IgD-negative memory B cell (primary cell): ENCODE measurements at regions not wholly inside any gene's neighbourhood (a gene's known extent, or its start where the extent isn't known, plus 50 kb on each side); places are given as distances from the start of the nearest gene placed in this dataset.

Experiments used
- H3K27ac Mint-ChIP-seq, 3 donors: one replicate each; pipeline ENCODE4 v1.8.0; 2020 to 2022; ENCODE audit warnings: mild to moderate bottlenecking in 3 of 3, mixed read lengths in 3 of 3, moderate library complexity in 1 of 3
- H3K27me3 Mint-ChIP-seq: one replicate; pipeline ENCODE4 v1.8.0; 2021; ENCODE audit warnings: mixed read lengths
- H3K36me3 Mint-ChIP-seq: one replicate; pipeline ENCODE4 v1.8.0; 2020; ENCODE audit warnings: mild to moderate bottlenecking, mixed read lengths
- H3K4me1 Mint-ChIP-seq, 3 donors: one replicate each; pipeline ENCODE4 v1.8.0; 2020 to 2022; ENCODE audit warnings: mixed read lengths in 3 of 3, mild to moderate bottlenecking in 1 of 3
- H3K4me3 Mint-ChIP-seq, 4 donors: one replicate each; pipeline ENCODE4 v1.8.0; 2020 to 2022; ENCODE audit warnings: mild to moderate bottlenecking in 4 of 4, mixed read lengths in 4 of 4, moderate library complexity in 3 of 4
- H3K9me3 Mint-ChIP-seq, 3 donors: one replicate each; pipeline ENCODE4 v1.8.0; 2020 to 2021; ENCODE audit warnings: mixed read lengths in 3 of 3, mild to moderate bottlenecking in 1 of 3

DNA sequence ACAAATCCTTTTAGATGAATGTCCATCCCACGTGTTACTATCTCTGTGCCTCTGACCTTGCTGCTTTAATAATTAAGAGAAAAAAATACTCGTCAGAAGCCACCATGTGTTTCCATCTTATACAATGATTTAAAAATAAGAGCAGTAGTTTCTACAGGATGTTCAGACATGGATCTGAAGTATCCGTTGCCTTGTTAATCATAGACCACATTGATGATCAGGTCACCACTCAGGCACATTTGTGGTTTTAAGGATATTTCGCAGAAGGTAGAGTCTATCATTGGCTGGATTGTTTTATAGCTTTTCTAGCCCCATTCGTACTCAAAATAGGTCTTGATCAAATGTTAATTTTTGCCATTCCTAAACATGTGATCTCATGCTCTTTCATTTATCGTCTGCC lies 710.0 kb upstream of the ARGLU1 start:
- Mint-ChIP-seq H3K4me1 (no peaks in the 10 kb centered on the region), H3K27me3 (no peaks in the 10 kb centered on the region), H3K36me3 (no peaks in the 10 kb centered on the region), H3K27ac (no peak overlapping the region), H3K9me3 (peaks cover 6 to 12% (median 10%) of the 10 kb centered on the region in 3 donors), H3K4me3 (no peak overlapping the region)

GRCh38 chr13:107276936-107277335 lies 709.0 kb upstream of the ARGLU1 start:
- Mint-ChIP-seq H3K27me3 (no peaks in the 10 kb centered on the region), H3K4me3 (no peak overlapping the region), H3K27ac (no peak overlapping the region), H3K9me3 (peaks cover 6 to 12% (median 10%) of the 10 kb centered on the region in 3 donors), H3K36me3 (no peaks in the 10 kb centered on the region), H3K4me1 (no peaks in the 10 kb centered on the region)

- no peaks in the 10 kb centered on the region for H3K4me1 Mint-ChIP-seq
- H3K9me3 Mint-ChIP-seq, result peaks cover 2 to 13% (median 8%) of the 10 kb centered on the region in 3 donors
- no peaks in the 10 kb centered on the region for H3K36me3 Mint-ChIP-seq
- H3K27me3 Mint-ChIP-seq, result no peaks in the 10 kb centered on the region
- H3K4me3 Mint-ChIP-seq, result no peak overlapping the region
- H3K27ac Mint-ChIP-seq, result no peak overlapping the region
These were observed 708.1 kb upstream of the ARGLU1 start for GRCh38 chr13:107275945-107276614.

GRCh38 chr13:107275312-107275711 lies 707.4 kb upstream of the ARGLU1 start:
- Mint-ChIP-seq H3K27ac (no peak overlapping the region), H3K9me3 (peaks cover 2 to 11% (median 9%) of the 10 kb centered on the region in 3 donors), H3K4me3 (no peak overlapping the region), H3K36me3 (no peaks in the 10 kb centered on the region), H3K27me3 (no peaks in the 10 kb centered on the region), H3K4me1 (no peaks in the 10 kb centered on the region)

- Mint-ChIP-seq H3K27ac (no peak overlapping the region), H3K4me3 (no peak overlapping the region), H3K36me3 (no peaks in the 10 kb centered on the region), H3K9me3 (peaks cover 6 to 16% (median 7%) of the 10 kb centered on the region in 3 donors), H3K4me1 (no peaks in the 10 kb centered on the region), H3K27me3 (no peaks in the 10 kb centered on the region)
These were observed 703.3 kb upstream of the ARGLU1 start for GRCh38 chr13:107271227-107271626.

DNA sequence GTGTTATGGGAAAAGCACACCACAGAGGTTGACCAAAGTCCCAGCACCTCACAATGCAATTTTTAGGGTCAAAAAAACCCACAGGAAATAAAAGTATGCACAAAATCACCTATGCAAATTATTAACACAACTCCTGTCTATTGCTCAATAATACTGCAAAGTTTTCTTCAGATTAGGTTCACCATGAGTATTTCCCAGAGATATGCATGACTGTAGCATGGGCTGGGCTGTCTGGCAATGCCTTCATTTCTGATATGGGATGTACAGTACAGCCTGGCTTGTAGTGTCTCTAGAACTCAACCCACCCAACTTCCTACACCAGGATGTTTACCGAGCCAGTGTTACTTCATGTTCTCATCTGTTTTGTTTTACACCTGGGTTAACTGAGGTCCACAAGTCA lies 698.7 kb upstream of the ARGLU1 start:
- H3K9me3 Mint-ChIP-seq, result peaks cover 4 to 12% (median 6%) of the 10 kb centered on the region in 3 donors
- H3K4me1 Mint-ChIP-seq, result no peaks in the 10 kb centered on the region
- H3K27me3 Mint-ChIP-seq, result no peaks in the 10 kb centered on the region
- H3K4me3 Mint-ChIP-seq, result no peak overlapping the region
- H3K27ac Mint-ChIP-seq, result no peak overlapping the region
- no peaks in the 10 kb centered on the region for H3K36me3 Mint-ChIP-seq

DNA sequence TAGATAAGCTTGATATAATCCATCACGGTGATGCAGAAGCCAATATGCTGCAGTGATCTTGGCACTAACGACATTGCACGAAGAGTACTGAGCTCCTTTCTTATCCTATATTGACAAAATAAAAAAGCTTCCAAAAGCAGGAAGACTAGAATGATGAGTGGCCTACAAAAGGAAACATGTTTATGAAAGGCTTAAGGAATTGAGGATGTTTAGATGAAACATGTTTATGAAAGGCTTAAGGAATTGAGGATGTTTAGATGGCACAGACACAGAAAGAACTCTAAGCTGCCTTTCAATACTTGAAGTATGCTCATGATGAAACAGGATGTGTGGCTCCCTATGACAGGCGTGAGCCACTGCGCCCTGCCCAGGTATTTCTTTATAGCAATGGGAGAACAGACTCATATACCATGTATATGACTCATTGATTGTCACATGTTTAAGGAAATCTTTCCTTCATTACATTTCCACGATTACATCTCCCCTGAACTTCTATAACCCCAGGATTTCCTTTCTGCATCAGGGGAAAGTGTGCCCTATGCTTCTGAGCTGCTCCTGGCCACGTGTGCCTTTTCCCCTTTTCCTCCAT lies 690.8 kb upstream of the ARGLU1 start:
- peaks cover 0 to 6% (median under 1%) of the 10 kb centered on the region in 3 donors for H3K9me3 Mint-ChIP-seq
- H3K27ac Mint-ChIP-seq, result no peak overlapping the region
- peak overlapping the region in 1 of 4 donors; percentile 20 for H3K4me3 Mint-ChIP-seq
- no peaks in the 10 kb centered on the region for H3K36me3 Mint-ChIP-seq
- H3K4me1 Mint-ChIP-seq, result no peaks in the 10 kb centered on the region
- H3K27me3 Mint-ChIP-seq, result no peaks in the 10 kb centered on the region

DNA sequence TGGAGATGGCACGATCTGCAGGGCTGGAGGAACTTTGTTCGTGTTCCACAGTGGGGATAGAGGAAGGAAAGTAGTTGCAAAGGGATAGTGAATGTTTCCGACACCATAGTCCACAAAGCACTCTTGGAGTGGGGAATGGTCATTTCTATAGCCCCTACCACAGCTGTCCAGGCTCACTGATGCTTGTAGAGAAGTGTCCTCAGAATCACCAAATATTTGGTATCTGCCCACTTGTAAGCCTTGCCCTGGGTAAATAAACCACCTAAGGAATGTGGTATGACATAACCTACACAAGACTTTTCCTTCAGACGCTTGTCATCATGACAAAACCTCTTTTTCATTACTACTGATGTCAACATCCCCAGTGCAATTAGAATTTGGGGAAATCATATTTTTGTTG lies 686.5 kb upstream of the ARGLU1 start:
- Mint-ChIP-seq H3K4me1 (no peaks in the 10 kb centered on the region), H3K27ac (no peak overlapping the region), H3K36me3 (no peaks in the 10 kb centered on the region), H3K27me3 (peaks cover 1% of the 10 kb centered on the region), H3K4me3 (no peak overlapping the region), H3K9me3 (peaks cover 0 to 6% (median 1%) of the 10 kb centered on the region in 3 donors)

- H3K4me1 Mint-ChIP-seq, result no peaks in the 10 kb centered on the region
- no peak overlapping the region for H3K4me3 Mint-ChIP-seq
- H3K27me3 Mint-ChIP-seq, result peaks cover 1% of the 10 kb centered on the region
- H3K27ac Mint-ChIP-seq, result no peak overlapping the region
- H3K9me3 Mint-ChIP-seq, result peaks cover 0 to 6% (median 1%) of the 10 kb centered on the region in 3 donors
- no peaks in the 10 kb centered on the region for H3K36me3 Mint-ChIP-seq
These were observed 684.5 kb upstream of the ARGLU1 start for GRCh38 chr13:107252428-107252827.

GRCh38 chr13:107252021-107252420 lies 684.1 kb upstream of the ARGLU1 start:
- Mint-ChIP-seq H3K4me3 (no peak overlapping the region), H3K27ac (no peak overlapping the region), H3K4me1 (no peaks in the 10 kb centered on the region), H3K36me3 (no peaks in the 10 kb centered on the region), H3K9me3 (peaks cover 0 to 6% (median 1%) of the 10 kb centered on the region in 3 donors), H3K27me3 (peaks cover 1% of the 10 kb centered on the region)

DNA sequence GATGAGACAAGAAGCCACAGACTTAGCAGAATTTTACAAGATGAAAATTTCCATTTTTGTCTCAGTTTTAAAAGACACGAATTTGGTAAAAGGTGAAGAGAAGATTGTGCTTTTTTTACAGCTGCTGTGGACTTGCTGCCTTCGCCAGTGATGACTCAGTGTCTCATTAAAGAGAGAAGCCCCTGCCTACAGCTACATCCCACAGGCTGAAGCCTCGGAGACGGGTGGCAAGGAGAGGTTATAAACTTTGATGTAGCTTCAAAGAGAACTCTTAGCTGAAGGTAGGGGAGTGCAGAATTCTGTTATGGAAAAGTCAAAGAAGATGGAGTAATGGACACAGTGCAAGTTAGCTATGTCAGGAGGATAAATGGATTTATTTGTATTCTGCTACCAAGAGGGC lies 683.4 kb upstream of the ARGLU1 start:
- no peak overlapping the region for H3K27ac Mint-ChIP-seq
- H3K9me3 Mint-ChIP-seq, result peaks cover 0 to 6% (median 1%) of the 10 kb centered on the region in 3 donors
- no peak overlapping the region for H3K4me3 Mint-ChIP-seq
- H3K4me1 Mint-ChIP-seq, result no peaks in the 10 kb centered on the region
- H3K27me3 Mint-ChIP-seq, result peaks cover 1% of the 10 kb centered on the region
- H3K36me3 Mint-ChIP-seq, result no peaks in the 10 kb centered on the region

DNA sequence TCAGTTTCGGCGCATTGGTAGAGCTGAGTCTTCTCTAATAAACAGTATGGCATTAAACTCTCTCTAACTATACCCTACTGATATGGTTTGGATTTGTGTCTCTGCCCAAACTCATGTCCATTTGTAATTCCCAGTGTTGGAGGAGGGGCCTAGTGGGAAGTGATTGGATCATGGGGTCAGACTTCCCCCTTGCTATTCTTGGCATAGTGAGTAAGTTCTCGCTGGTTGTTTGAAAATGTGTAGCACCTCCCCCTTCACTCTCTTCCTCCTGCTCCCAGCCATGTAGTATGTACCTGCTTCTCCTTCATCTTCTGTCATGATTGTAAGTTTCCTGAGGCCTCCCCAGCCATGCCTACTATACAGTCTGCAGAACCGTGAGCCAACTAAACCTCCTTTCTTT lies 682.7 kb upstream of the ARGLU1 start:
- Mint-ChIP-seq H3K4me3 (no peak overlapping the region), H3K27ac (no peak overlapping the region), H3K9me3 (peaks cover 0 to 6% (median 1%) of the 10 kb centered on the region in 3 donors), H3K36me3 (no peaks in the 10 kb centered on the region), H3K27me3 (peaks cover 1% of the 10 kb centered on the region), H3K4me1 (no peaks in the 10 kb centered on the region)

- H3K36me3 Mint-ChIP-seq, result no peaks in the 10 kb centered on the region
These were observed 676.3 kb upstream of the ARGLU1 start for GRCh38 chr13:107244241-107244640.

DNA sequence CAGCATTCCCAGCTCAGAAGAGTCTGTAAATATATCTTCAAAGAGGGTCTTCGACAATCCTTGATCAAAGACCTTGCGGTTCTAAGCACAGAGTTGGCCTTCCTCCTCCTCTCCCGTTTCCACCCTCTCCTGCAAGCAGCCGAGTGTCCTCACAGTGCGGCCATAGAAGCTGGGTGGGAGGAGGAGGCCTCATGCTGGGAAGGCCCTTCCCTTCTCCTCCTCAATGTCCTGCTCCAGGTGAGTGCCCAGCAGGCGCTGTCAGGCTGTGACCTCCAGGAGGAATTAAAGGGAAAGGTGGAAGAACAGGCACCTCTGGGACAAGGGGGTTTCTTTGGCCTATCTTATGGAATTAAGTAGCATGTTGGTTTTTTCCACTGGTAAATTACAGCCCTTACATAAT lies 674.2 kb upstream of the ARGLU1 start:
- Mint-ChIP-seq H3K27ac (no peak overlapping the region), H3K4me1 (no peaks in the 10 kb centered on the region), H3K4me3 (no peak overlapping the region), H3K36me3 (no peaks in the 10 kb centered on the region), H3K27me3 (no peaks in the 10 kb centered on the region), H3K9me3 (peaks cover 0 to 7% (median 2%) of the 10 kb centered on the region in 3 donors)

More at GRCh38 chr13:107244241-107244640, 676.3 kb upstream of the ARGLU1 start:
- H3K27me3 Mint-ChIP-seq, result no peaks in the 10 kb centered on the region
- peaks cover 0 to 2% (median 0%) of the 10 kb centered on the region in 3 donors for H3K9me3 Mint-ChIP-seq
- no peak overlapping the region for H3K27ac Mint-ChIP-seq
- H3K4me3 Mint-ChIP-seq, result no peak overlapping the region
- H3K4me1 Mint-ChIP-seq, result no peaks in the 10 kb centered on the region

GRCh38 chr13:107241381-107241780 lies 673.4 kb upstream of the ARGLU1 start:
- Mint-ChIP-seq H3K27me3 (no peaks in the 10 kb centered on the region), H3K9me3 (peaks cover 0 to 7% (median 2%) of the 10 kb centered on the region in 3 donors), H3K36me3 (no peaks in the 10 kb centered on the region)

GRCh38 chr13:107239213-107239612 lies 671.3 kb upstream of the ARGLU1 start:
- Mint-ChIP-seq H3K27ac (no peak overlapping the region), H3K36me3 (no peaks in the 10 kb centered on the region), H3K4me3 (no peak overlapping the region), H3K27me3 (no peaks in the 10 kb centered on the region), H3K9me3 (peaks cover 0 to 7% (median 0%) of the 10 kb centered on the region in 3 donors), H3K4me1 (no peaks in the 10 kb centered on the region)

More at GRCh38 chr13:107241381-107241780, 673.4 kb upstream of the ARGLU1 start:
- Mint-ChIP-seq H3K27ac (no peak overlapping the region), H3K4me1 (no peaks in the 10 kb centered on the region), H3K4me3 (no peak overlapping the region)
